ENCODE measurements at regions not wholly inside any gene's neighbourhood (a gene's known extent, or its start where the extent isn't known, plus 50 kb on each side); places are given as distances from the start of the nearest gene placed in this dataset.

DNA sequence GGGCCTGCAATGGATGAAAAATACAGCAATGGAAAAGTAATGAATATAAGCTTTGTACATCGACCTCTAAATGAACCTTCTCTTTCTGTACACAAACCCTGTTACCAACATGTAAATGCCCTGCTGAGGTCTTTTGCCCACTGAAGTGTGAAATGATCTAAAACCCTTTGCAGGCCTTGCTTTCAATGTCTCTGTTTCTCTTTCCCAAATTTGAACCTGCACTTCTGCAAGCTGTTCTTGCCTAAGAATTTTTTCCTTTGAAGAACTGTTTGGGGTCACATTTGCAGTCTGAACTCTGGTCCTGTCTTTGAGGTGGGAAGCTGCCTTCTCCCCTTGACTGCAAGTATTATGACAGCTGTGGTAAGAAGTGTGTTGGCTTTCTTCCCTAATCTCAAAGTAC, 1237.1 kb downstream of the FAM181B start:
- H3K4me3 ChIP-seq (replicated peaks in 1 of 3; ENCODE audit: insufficient read depth in 1 of 3, low read depth in 1 of 3, low read length in 3 of 3) = no peak overlapping the region
- no peak overlapping the region for H3K27ac ChIP-seq (ENCODE audit: insufficient read depth, low read depth, low read length)
- no peaks in the 10 kb centered on the region for H3K4me1 ChIP-seq (ENCODE audit: control insufficient read depth, extremely low read depth, insufficient read depth, low read length)
- DNase-seq (ENCODE audit: low read depth, low spot score) (no peak), FAIRE-seq (no peak)
- H3K4me2 ChIP-seq (ENCODE audit: insufficient read depth, low read length) = no peak overlapping the region
- no peaks in the 10 kb centered on the region for H3K9me1 ChIP-seq (replicated peaks; ENCODE audit: control insufficient read depth, extremely low read depth, insufficient read depth, low read length)
- ChIA-PET POLR2A (no interaction called here), CTCF (no interaction called here)
- no TSS peak for BruUV-seq (replicated peaks)
- no peak overlapping the region for H3K9ac ChIP-seq (replicated peaks; ENCODE audit: extremely low read depth, insufficient read depth, low read length)
- intact Hi-C loops (cut with micrococcal nuclease) = no loop called here
- no peaks in the 10 kb centered on the region for H3K9me3 ChIP-seq (replicated peaks; ENCODE audit: control insufficient read depth, insufficient read depth, low read length)
- H3K36me3 ChIP-seq (ENCODE audit: control insufficient read depth in 2 of 2, extremely low read depth in 1 of 2, insufficient read depth in 2 of 2, low read length in 2 of 2) = no peaks in the 10 kb centered on the region
- H3K79me2 ChIP-seq (ENCODE audit: control insufficient read depth, insufficient read depth, low read length) = no peaks in the 10 kb centered on the region
- no peak overlapping the region for H2AFZ ChIP-seq (ENCODE audit: low read depth, low read length)
- dilution Hi-C loops (cut with MboI; ENCODE audit: extremely low pct_ligation_motif_present, low sequenced_read_pairs) = no loop called here
- no peaks in the 10 kb centered on the region for H3K27me3 ChIP-seq (ENCODE audit: control insufficient read depth in 2 of 2, insufficient read depth in 2 of 2, low read length in 2 of 2)
- TF ChIP-seq POLR2AphosphoS5 (IDR thresholded peaks at IDR 0.05; ENCODE audit: insufficient read depth, low read depth, low read length) (no peak), FOS (IDR thresholded peaks at IDR 0.05; ENCODE audit: borderline replicate concordance, insufficient read depth, low read length) (no peak), JUN (IDR thresholded peaks at IDR 0.05; ENCODE audit: borderline replicate concordance, insufficient read depth, insufficient read length, low read depth) (no peak), EZH2 (IDR thresholded peaks at IDR 0.05; ENCODE audit: borderline replicate concordance, low read depth, low read length, severe bottlenecking) (no peak), POLR2A (IDR thresholded peaks at IDR 0.05; ENCODE audit: low read depth, low read length) (no peak), MYC (IDR thresholded peaks at IDR 0.05; ENCODE audit: low read depth, low read length) (no peak), GATA2 (IDR thresholded peaks at IDR 0.05; ENCODE audit: insufficient read depth, insufficient read length, low read depth, low read length) (no peak)
- TF ChIP-seq, protein P1, sequence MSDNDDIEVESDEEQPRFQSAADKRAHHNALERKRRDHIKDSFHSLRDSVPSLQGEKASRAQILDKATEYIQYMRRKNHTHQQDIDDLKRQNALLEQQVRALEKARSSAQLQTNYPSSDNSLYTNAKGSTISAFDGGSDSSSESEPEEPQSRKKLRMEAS (IDR thresholded peaks at IDR 0.05; ENCODE audit: insufficient read depth, insufficient read length) = no peak
- TF ChIP-seq, protein P2, sequence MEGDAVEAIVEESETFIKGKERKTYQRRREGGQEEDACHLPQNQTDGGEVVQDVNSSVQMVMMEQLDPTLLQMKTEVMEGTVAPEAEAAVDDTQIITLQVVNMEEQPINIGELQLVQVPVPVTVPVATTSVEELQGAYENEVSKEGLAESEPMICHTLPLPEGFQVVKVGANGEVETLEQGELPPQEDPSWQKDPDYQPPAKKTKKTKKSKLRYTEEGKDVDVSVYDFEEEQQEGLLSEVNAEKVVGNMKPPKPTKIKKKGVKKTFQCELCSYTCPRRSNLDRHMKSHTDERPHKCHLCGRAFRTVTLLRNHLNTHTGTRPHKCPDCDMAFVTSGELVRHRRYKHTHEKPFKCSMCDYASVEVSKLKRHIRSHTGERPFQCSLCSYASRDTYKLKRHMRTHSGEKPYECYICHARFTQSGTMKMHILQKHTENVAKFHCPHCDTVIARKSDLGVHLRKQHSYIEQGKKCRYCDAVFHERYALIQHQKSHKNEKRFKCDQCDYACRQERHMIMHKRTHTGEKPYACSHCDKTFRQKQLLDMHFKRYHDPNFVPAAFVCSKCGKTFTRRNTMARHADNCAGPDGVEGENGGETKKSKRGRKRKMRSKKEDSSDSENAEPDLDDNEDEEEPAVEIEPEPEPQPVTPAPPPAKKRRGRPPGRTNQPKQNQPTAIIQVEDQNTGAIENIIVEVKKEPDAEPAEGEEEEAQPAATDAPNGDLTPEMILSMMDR (IDR thresholded peaks at IDR 0.05; ENCODE audit: extremely low read depth in 1 of 2, insufficient read depth in 1 of 2, low read depth in 1 of 2, low read length in 2 of 2) = no peak
- H4K20me1 ChIP-seq (replicated peaks; ENCODE audit: control insufficient read depth, extremely low read depth, insufficient read depth, low read length) = no peaks in the 10 kb centered on the region
